Esophagus (tissue), 2 donors: ENCODE measurements at regions not wholly inside any gene's neighbourhood (a gene's known extent, or its start where the extent isn't known, plus 50 kb on each side); places are given as distances from the start of the nearest gene placed in this dataset.

Source experiments
- H3K27ac ChIP-seq, 2 donors: one replicate each; pipeline ENCODE4 v1.5.1; 2013; ENCODE audit warnings: low read depth in 2 of 2, mild to moderate bottlenecking in 2 of 2, inconsistent platforms in 1 of 2, low read length in 1 of 2, moderate library complexity in 1 of 2
- H3K27me3 ChIP-seq, 2 donors: one replicate each; pipeline ENCODE4 v1.6.1; 2013; ENCODE audit warnings: low read length in 2 of 2, control low read depth in 1 of 2, mild to moderate bottlenecking in 1 of 2; ENCODE audit not compliant: insufficient read depth in 2 of 2, control insufficient read depth in 1 of 2
- H3K36me3 ChIP-seq, 2 donors: one replicate each; pipeline ENCODE4 v1.6.1; 2013; ENCODE audit warnings: low read length in 1 of 2; ENCODE audit not compliant: control insufficient read depth in 2 of 2, insufficient read depth in 2 of 2
- H3K4me1 ChIP-seq, 2 donors: one replicate each; pipeline ENCODE4 v1.6.1; 2013; ENCODE audit warnings: low read length in 1 of 2; ENCODE audit not compliant: control insufficient read depth in 2 of 2, insufficient read depth in 2 of 2
- H3K4me3 ChIP-seq, 2 donors: one replicate each; pipeline ENCODE4 v1.5.1; 2013; ENCODE audit warnings: low read length in 2 of 2, mild to moderate bottlenecking in 2 of 2, low read depth in 1 of 2, moderate library complexity in 1 of 2
- H3K9me3 ChIP-seq, 2 donors: one replicate each; pipeline ENCODE4 v1.6.1; 2013; ENCODE audit warnings: mild to moderate bottlenecking in 2 of 2, low read depth in 1 of 2, low read length in 1 of 2, moderate library complexity in 1 of 2; ENCODE audit not compliant: control insufficient read depth in 2 of 2, insufficient read depth in 1 of 2
- WGBS, 2 donors: extraction: QIAGEN DNeasy Blood & Tissue Kit; methylation state at CpG; one replicate each; pipeline ENCODE4 v1.1.7; 2013; 5-methylcytosine and 5-hydroxymethylcytosine counted together
- donor health status: healthy with polysubstance abuse.
- donor health status: Bipolar disorder and iron deficiency.

GRCh38 chr18:25798046-25798445 lies 292.4 kb downstream of the SS18 start:
- H3K4me1 ChIP-seq: no peaks in the 10 kb centered on the region
- H3K27ac ChIP-seq: no peak overlapping the region
- H3K4me3 ChIP-seq: no peak overlapping the region
- H3K9me3 ChIP-seq: no peaks in the 10 kb centered on the region
- no peaks in the 10 kb centered on the region for H3K36me3 ChIP-seq
- H3K27me3 ChIP-seq: no peaks in the 10 kb centered on the region
- 81 to 90% methylated on average over 4 of the region's 4 CpGs for WGBS, 2 donors

GRCh38 chr18:25795213-25795612 lies 295.2 kb downstream of the SS18 start:
- Histone ChIP-seq H3K9me3 (no peaks in the 10 kb centered on the region), H3K4me1 (no peaks in the 10 kb centered on the region), H3K27ac (no peak overlapping the region), H3K36me3 (no peaks in the 10 kb centered on the region), H3K27me3 (no peaks in the 10 kb centered on the region), H3K4me3 (no peak overlapping the region)
- 66 to 72% methylated on average over 10 of the region's 10 CpGs for WGBS, 2 donors

GRCh38 chr18:25787276-25787675 lies 303.1 kb downstream of the SS18 start:
- H3K9me3 ChIP-seq: no peaks in the 10 kb centered on the region
- 92 to 94% methylated on average over 5 of the region's 5 CpGs for WGBS, 2 donors
- no peak overlapping the region for H3K4me3 ChIP-seq
- no peaks in the 10 kb centered on the region for H3K36me3 ChIP-seq
- no peaks in the 10 kb centered on the region for H3K4me1 ChIP-seq
- H3K27ac ChIP-seq: no peak overlapping the region
- H3K27me3 ChIP-seq: no peaks in the 10 kb centered on the region

GRCh38 chr18:25786758-25787157 lies 303.7 kb downstream of the SS18 start:
- no peaks in the 10 kb centered on the region for H3K4me1 ChIP-seq
- no peaks in the 10 kb centered on the region for H3K27me3 ChIP-seq
- WGBS, 2 donors: 73 to 82% methylated on average over 2 of the region's 2 CpGs
- no peak overlapping the region for H3K4me3 ChIP-seq
- no peaks in the 10 kb centered on the region for H3K36me3 ChIP-seq
- no peak overlapping the region for H3K27ac ChIP-seq
- no peaks in the 10 kb centered on the region for H3K9me3 ChIP-seq

GRCh38 chr18:25780105-25780504 lies 310.3 kb downstream of the SS18 start:
- no peaks in the 10 kb centered on the region for H3K27me3 ChIP-seq
- no peak overlapping the region for H3K4me3 ChIP-seq
- H3K27ac ChIP-seq: no peak overlapping the region
- no peaks in the 10 kb centered on the region for H3K36me3 ChIP-seq
- H3K4me1 ChIP-seq: no peaks in the 10 kb centered on the region
- 76 to 82% methylated on average over 7 of the region's 7 CpGs for WGBS, 2 donors
- no peaks in the 10 kb centered on the region for H3K9me3 ChIP-seq

- H3K36me3 ChIP-seq: no peaks in the 10 kb centered on the region
- H3K27ac ChIP-seq: no peak overlapping the region
- no peaks in the 10 kb centered on the region for H3K4me1 ChIP-seq
- no peak overlapping the region for H3K4me3 ChIP-seq
- WGBS, 2 donors: 84 to 87% methylated on average over 3 of the region's 3 CpGs
- no peaks in the 10 kb centered on the region for H3K9me3 ChIP-seq
- H3K27me3 ChIP-seq: no peaks in the 10 kb centered on the region
Observed at GRCh38 chr18:25771796-25772195, 318.6 kb downstream of the SS18 start.

GRCh38 chr18:25764777-25765176 lies 325.6 kb downstream of the SS18 start:
- Histone ChIP-seq H3K4me3 (no peak overlapping the region), H3K27ac (no peak overlapping the region), H3K36me3 (no peaks in the 10 kb centered on the region), H3K4me1 (no peaks in the 10 kb centered on the region), H3K9me3 (no peaks in the 10 kb centered on the region), H3K27me3 (no peaks in the 10 kb centered on the region)
- 80 to 81% methylated on average over 4 of the region's 4 CpGs for WGBS, 2 donors

GRCh38 chr18:25759111-25759510 lies 331.3 kb downstream of the SS18 start:
- Histone ChIP-seq H3K4me1 (no peaks in the 10 kb centered on the region), H3K27ac (no peak overlapping the region), H3K36me3 (no peaks in the 10 kb centered on the region), H3K4me3 (no peak overlapping the region), H3K9me3 (no peaks in the 10 kb centered on the region), H3K27me3 (no peaks in the 10 kb centered on the region)
- 14 to 33% methylated on average over 1 of the region's 1 CpG for WGBS, 2 donors

GRCh38 chr18:25743646-25744151 lies 346.7 kb downstream of the SS18 start:
- H3K27me3 ChIP-seq: peaks cover 0 to 3% of the 10 kb centered on the region in 2 donors
- no peaks in the 10 kb centered on the region for H3K36me3 ChIP-seq
- no peaks in the 10 kb centered on the region for H3K4me1 ChIP-seq
- no peaks in the 10 kb centered on the region for H3K9me3 ChIP-seq
- H3K4me3 ChIP-seq: no peak overlapping the region
- no peak overlapping the region for H3K27ac ChIP-seq
- WGBS, 2 donors: 68 to 73% methylated on average over 7 of the region's 7 CpGs

- Histone ChIP-seq H3K27me3 (peaks cover 0 to 3% of the 10 kb centered on the region in 2 donors), H3K4me3 (no peak overlapping the region), H3K36me3 (no peaks in the 10 kb centered on the region), H3K4me1 (no peaks in the 10 kb centered on the region), H3K27ac (no peak overlapping the region), H3K9me3 (no peaks in the 10 kb centered on the region)
- WGBS, 2 donors: 52 to 57% methylated on average over 2 of the region's 2 CpGs
Observed at GRCh38 chr18:25739376-25739775, 351.0 kb downstream of the SS18 start.
